ENCODE measurements at regions not wholly inside any gene's neighbourhood (a gene's known extent, or its start where the extent isn't known, plus 50 kb on each side); places are given as distances from the start of the nearest gene placed in this dataset.

- FAIRE-seq (no peak), DNase-seq (ENCODE audit: insufficient read length) (no peak)
- no peak for TF ChIP-seq POLR2A (IDR thresholded peaks at IDR 0.05; ENCODE audit: low read depth, low read length)
- TF ChIP-seq POLR2AphosphoS5 (IDR thresholded peaks at IDR 0.05; ENCODE audit: low read depth, low read length): no peak
- TF ChIP-seq TAF1 (IDR thresholded peaks at IDR 0.05; ENCODE audit: borderline replicate concordance, low read depth, low read length): no peak
These were observed 140.2 kb upstream of the MAGI3 start for GRCh38 chr1:113250161-113250560.

GRCh38 chr1:113252166-113252565 lies 138.1 kb upstream of the MAGI3 start:
- TF ChIP-seq POLR2A (IDR thresholded peaks at IDR 0.05; ENCODE audit: low read depth, low read length) (no peak), POLR2AphosphoS5 (IDR thresholded peaks at IDR 0.05; ENCODE audit: low read depth, low read length) (no peak), TAF1 (IDR thresholded peaks at IDR 0.05; ENCODE audit: borderline replicate concordance, low read depth, low read length) (no peak)
- FAIRE-seq (no peak), DNase-seq (ENCODE audit: insufficient read length) (no peak)

- no peak for FAIRE-seq
- TF ChIP-seq POLR2A (IDR thresholded peaks at IDR 0.05; ENCODE audit: low read depth, low read length): no peak
- no peak for DNase-seq (ENCODE audit: insufficient read length)
These were observed 137.1 kb upstream of the MAGI3 start for GRCh38 chr1:113253187-113253586.

GRCh38 chr1:113253590-113253989 lies 136.7 kb upstream of the MAGI3 start:
- TF ChIP-seq POLR2AphosphoS5 (IDR thresholded peaks at IDR 0.05; ENCODE audit: low read depth, low read length) (no peak), POLR2A (IDR thresholded peaks at IDR 0.05; ENCODE audit: low read depth, low read length) (no peak), TAF1 (IDR thresholded peaks at IDR 0.05; ENCODE audit: borderline replicate concordance, low read depth, low read length) (no peak)
- DNase-seq (ENCODE audit: insufficient read length): no peak
- FAIRE-seq: no peak

GRCh38 chr1:113255038-113255719 lies 135.1 kb upstream of the MAGI3 start:
- TF ChIP-seq POLR2A (IDR thresholded peaks at IDR 0.05; ENCODE audit: low read depth, low read length): no peak
- no peak for TF ChIP-seq POLR2AphosphoS5 (IDR thresholded peaks at IDR 0.05; ENCODE audit: low read depth, low read length)
- no peak for TF ChIP-seq TAF1 (IDR thresholded peaks at IDR 0.05; ENCODE audit: borderline replicate concordance, low read depth, low read length)
- FAIRE-seq: no peak
- no peak for DNase-seq (ENCODE audit: insufficient read length)

- FAIRE-seq (no peak), DNase-seq (ENCODE audit: insufficient read length) (no peak)
- no peak for TF ChIP-seq POLR2A (IDR thresholded peaks at IDR 0.05; ENCODE audit: low read depth, low read length)
- no peak for TF ChIP-seq POLR2AphosphoS5 (IDR thresholded peaks at IDR 0.05; ENCODE audit: low read depth, low read length)
- no peak for TF ChIP-seq TAF1 (IDR thresholded peaks at IDR 0.05; ENCODE audit: borderline replicate concordance, low read depth, low read length)
These were observed 134.5 kb upstream of the MAGI3 start for GRCh38 chr1:113255720-113256347.

- FAIRE-seq: no peak
- no peak for TF ChIP-seq POLR2A (IDR thresholded peaks at IDR 0.05; ENCODE audit: low read depth, low read length)
- TF ChIP-seq TAF1 (IDR thresholded peaks at IDR 0.05; ENCODE audit: borderline replicate concordance, low read depth, low read length): no peak
- no peak for TF ChIP-seq POLR2AphosphoS5 (IDR thresholded peaks at IDR 0.05; ENCODE audit: low read depth, low read length)
- no peak for DNase-seq (ENCODE audit: insufficient read length)
These were observed 134.0 kb upstream of the MAGI3 start for GRCh38 chr1:113256348-113256729.

- TF ChIP-seq POLR2AphosphoS5 (IDR thresholded peaks at IDR 0.05; ENCODE audit: low read depth, low read length) (no peak), TAF1 (IDR thresholded peaks at IDR 0.05; ENCODE audit: borderline replicate concordance, low read depth, low read length) (no peak), POLR2A (IDR thresholded peaks at IDR 0.05; ENCODE audit: low read depth, low read length) (no peak)
- no peak for DNase-seq (ENCODE audit: insufficient read length)
- no peak for FAIRE-seq
These were observed 130.3 kb upstream of the MAGI3 start for GRCh38 chr1:113259988-113260387.

- TF ChIP-seq POLR2AphosphoS5 (IDR thresholded peaks at IDR 0.05; ENCODE audit: low read depth, low read length) (no peak), TAF1 (IDR thresholded peaks at IDR 0.05; ENCODE audit: borderline replicate concordance, low read depth, low read length) (no peak), POLR2A (IDR thresholded peaks at IDR 0.05; ENCODE audit: low read depth, low read length) (no peak)
- FAIRE-seq (no peak), DNase-seq (ENCODE audit: insufficient read length) (no peak)
These were observed 125.1 kb upstream of the MAGI3 start for GRCh38 chr1:113265196-113265595.

GRCh38 chr1:113266788-113267187 lies 123.5 kb upstream of the MAGI3 start:
- DNase-seq (ENCODE audit: insufficient read length) (no peak), FAIRE-seq (no peak)
- TF ChIP-seq POLR2AphosphoS5 (IDR thresholded peaks at IDR 0.05; ENCODE audit: low read depth, low read length) (no peak), POLR2A (IDR thresholded peaks at IDR 0.05; ENCODE audit: low read depth, low read length) (no peak), TAF1 (IDR thresholded peaks at IDR 0.05; ENCODE audit: borderline replicate concordance, low read depth, low read length) (no peak)

- DNase-seq (ENCODE audit: insufficient read length) (no peak), FAIRE-seq (no peak)
- TF ChIP-seq POLR2AphosphoS5 (IDR thresholded peaks at IDR 0.05; ENCODE audit: low read depth, low read length) (no peak), POLR2A (IDR thresholded peaks at IDR 0.05; ENCODE audit: low read depth, low read length) (no peak), TAF1 (IDR thresholded peaks at IDR 0.05; ENCODE audit: borderline replicate concordance, low read depth, low read length) (no peak)
These were observed 120.9 kb upstream of the MAGI3 start for GRCh38 chr1:113269168-113269963.

- DNase-seq (ENCODE audit: insufficient read length) (no peak), FAIRE-seq (no peak)
- TF ChIP-seq TAF1 (IDR thresholded peaks at IDR 0.05; ENCODE audit: borderline replicate concordance, low read depth, low read length) (no peak), POLR2AphosphoS5 (IDR thresholded peaks at IDR 0.05; ENCODE audit: low read depth, low read length) (no peak), POLR2A (IDR thresholded peaks at IDR 0.05; ENCODE audit: low read depth, low read length) (no peak)
These were observed 119.3 kb upstream of the MAGI3 start for GRCh38 chr1:113271039-113271438.
